Forelimb muscle (tissue), 1 donor: ENCODE measurements at regions not wholly inside any gene's neighbourhood (a gene's known extent, or its start where the extent isn't known, plus 50 kb on each side); places are given as distances from the start of the nearest gene placed in this dataset.

Experiments used
- DNase-seq: peaks from one replicate; pipeline ENCODE4 v3.0.0-alpha.2; 2013; ENCODE audit warnings: low read depth

DNA sequence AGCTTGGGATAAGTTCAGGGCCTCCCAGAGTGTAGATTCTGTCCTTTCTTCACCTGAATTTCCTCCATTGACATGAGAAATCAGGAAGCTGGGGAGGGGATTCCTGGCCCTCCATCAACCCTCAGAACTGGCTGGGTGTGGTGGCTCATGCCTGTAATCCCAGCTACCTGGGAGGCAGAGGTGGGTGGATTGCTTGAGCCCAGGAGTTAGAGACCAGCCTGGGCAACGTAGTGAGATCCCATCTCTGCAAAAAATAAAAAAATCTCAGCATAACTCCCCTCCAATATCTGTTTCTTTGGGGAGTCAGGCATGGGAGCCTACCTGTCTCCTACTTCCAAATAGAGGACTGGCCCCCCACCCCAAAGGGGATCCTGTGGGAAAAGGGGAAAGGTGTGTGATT lies 59.8 kb upstream of the TBX3 start:
- no peak for DNase-seq

DNA sequence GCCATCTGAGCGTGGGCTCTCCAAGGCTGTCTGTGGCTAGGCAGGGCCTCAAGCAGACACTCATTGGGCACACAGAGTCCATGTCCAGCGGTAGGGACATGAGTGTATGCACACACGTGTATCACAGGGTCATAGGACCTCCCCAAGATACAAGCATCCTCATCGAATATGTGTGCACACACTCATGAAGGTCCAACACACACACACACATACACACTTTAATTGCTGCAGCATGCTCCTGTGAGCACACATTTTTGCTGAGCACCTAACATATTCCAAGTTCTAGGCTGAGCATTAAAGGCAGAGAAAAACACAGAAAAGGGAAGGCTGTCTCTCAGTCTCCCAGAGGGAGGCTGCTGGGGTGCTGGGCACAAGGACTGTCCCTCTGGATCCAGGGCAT lies 59.3 kb upstream of the TBX3 start:
- no peak for DNase-seq

DNA sequence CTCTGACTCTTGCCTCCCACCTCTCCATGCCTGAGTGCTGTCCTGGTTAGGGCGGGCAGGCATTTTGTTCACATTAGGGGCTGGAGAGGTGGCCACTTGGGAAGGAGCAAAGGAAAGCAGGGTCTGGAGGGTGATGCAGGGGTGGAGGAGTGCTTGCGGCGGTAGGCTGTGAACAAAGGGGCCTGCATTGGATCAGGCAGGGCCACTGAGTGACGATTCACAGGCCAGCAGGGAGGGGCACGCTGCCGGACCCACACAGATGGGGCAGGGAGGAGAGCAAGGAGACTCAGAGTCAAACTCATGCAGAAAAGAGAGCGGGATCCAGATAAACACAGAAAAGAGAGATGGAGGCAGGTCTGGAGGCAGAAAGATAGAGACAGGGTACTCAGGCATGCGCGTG lies 58.4 kb upstream of the TBX3 start:
- DNase-seq = no peak

DNA sequence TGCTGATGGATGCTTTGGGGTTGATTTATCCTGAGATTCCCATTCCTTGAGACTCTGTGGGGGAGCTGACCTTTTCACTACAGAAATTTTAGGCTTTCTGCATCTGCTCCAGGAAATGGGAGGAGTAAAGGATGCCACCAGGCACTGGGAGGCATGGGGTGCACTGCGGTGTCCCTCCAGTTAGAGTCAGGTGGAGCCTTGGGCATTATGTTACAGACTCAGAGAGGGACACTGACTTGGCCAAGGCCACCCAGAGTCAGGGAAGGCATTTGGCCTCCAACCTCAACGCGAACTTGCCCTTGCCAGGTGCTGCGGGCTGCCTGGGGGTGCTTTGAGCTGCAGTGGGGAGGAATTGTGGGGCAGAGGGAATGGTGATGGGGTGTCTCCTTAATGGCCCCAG lies 58.0 kb upstream of the TBX3 start:
- DNase-seq = no peak

DNA sequence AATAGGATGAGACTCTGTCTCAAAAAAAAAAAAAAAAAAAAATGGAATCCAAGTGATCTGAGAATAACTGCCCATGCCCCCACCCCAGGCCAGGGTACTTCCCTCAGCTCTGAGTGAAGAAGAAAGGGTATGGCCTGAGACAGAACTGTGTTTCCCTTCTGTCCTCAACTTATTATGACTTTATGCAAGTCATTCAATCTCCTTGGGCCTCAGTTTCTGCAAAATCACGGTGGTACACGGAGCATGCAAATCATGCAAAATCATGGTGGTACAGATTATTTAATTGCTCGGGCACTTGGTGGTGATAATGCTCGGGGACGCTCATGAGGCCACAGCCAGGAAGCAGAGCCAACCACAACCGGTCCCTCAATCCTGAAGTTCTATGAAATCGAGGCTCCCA lies 56.5 kb upstream of the TBX3 start:
- DNase-seq = no peak

DNA sequence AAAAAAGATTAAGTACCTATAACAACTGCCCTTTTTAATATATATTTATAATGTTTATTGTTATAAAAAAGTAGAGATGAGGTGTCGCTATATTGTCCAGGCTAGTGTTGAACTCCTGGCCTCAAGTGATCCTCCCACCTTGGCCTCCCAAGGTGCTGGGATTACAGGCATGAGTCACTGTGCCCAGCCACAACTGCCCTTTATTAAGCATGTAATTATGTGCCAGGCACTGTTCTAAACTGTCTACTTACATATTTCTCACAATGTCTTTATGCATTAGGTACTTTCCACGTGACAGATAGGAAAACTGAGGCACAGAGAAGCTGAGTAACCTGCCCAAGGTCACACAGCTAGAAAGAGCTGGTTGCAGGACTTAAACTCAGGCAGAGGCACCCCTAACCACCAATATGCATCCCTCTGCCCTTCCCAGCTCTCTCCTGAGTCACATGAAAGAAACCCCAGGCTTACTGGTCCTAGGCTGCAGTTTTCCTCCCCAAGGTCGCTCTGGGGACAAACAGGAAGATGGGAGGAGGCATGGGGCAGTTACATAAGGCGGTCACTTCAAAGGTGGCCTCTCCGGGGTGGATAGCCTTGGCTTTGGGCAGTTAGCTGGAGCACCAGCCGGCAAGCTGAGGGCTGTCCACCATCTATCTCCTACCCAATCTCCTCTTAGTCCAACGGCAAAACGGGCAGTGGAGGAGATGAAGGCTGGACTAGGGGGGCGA lies 54.6 kb upstream of the TBX3 start:
- no peak for DNase-seq

DNA sequence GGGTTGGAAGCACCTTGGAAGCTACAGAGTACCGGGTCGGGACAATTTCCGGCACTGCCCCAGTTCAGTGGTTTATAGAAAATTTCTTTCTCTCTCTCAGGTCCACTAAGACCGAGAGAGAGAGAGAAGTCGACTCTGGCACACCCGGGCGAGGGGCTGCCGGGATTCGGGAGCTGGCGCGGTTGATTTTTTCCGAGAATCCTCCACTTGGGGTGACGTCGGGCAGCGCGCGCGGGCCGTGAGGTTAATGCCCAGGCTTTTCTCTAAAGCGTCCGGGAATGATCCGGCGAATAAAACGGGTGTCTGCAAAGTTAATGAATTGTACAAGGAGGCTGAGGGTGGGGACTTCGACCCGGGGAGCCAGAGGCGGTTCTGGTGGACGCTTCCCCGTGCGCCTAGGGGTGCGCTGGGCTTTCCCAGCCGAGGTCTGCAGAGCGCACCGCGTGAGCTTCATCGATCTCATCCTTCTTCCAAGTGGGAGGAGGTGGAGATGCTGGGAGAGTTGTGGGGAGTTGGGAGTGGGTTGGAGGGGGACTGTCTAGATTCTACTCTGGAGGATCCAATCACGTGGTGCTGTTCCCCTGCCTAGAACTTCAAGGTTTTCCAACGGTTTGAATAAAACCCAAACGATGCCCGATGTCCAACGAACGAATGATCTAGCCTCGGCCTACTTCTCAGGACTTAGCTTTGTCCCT lies 51.9 kb upstream of the TBX3 start:
- DNase-seq = no peak

DNA sequence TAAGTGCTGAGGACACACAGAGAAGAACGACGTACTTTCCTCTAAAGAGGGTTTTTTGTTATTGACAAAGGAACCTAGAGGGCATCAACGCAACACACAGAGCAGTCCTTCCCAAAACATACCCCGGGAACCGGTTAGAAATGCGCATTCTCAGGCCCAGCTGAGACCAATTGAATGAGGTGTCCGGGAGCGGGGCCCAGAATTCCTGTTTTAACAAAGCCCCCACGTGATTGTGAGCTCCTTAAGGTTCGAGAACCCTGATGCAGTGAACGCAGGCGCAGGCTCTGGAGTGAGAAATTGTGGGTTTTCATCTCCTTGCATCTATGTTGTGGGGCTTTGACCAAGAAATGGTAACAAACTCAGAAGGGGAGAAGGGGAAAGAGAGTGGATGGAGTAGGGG lies 51.0 kb upstream of the TBX3 start:
- no peak for DNase-seq

DNA sequence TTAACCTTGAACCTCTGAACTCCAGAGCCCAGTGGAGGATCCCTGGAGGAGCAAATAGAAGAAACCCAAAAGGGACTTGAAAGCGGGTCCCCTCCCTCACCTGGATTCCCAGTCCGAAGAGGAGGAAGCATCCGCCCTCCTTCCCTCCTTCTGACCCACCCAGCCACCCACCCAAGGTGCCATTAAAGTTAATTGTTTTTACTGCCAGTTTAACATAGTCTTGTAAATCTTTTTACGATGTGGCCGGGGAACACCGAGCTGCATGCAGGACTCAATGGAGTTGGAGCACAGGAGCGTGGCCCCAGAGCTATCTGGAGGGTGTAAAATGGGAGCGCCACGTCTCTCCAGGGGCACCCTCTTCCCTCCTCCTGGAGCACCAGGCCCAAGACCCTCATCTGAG lies 49.9 kb upstream of the TBX3 start:
- no peak for DNase-seq
